Activated naive CD4-positive, alpha-beta T cell (primary cell): ENCODE measurements at regions not wholly inside any gene's neighbourhood (a gene's known extent, or its start where the extent isn't known, plus 50 kb on each side); places are given as distances from the start of the nearest gene placed in this dataset.
"Not testable (repeated sequence)": the region's sequence is repeated elsewhere in the genome, so short reads cannot be mapped to it uniquely, and the experiment has no call there.

Source experiments
- DNase-seq, 4 experiments: peaks; one replicate each; lab custom pipeline; 2025; lab: John Stamatoyannopoulos, UW

DNA sequence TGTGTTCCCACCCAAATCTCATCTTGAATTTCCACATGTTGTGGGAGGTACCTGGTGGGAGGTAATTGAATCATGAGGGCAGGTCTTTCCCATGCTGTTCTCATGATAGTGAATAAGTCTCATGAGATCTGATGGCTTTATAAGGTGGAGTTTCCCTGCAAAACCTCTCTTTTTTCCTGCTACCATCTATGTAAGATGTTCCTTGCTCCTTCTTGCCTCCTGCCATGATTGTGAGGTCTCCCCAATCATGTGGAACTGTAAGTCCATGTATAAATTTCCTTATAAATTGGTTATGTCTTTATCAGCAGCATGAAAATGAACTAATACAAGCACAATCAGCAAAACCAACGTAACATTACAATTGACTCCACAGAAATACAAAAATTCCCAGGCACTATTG, 814.8 kb upstream of the CITED2 start:
- DNase-seq, result not testable (repeated sequence)

DNA sequence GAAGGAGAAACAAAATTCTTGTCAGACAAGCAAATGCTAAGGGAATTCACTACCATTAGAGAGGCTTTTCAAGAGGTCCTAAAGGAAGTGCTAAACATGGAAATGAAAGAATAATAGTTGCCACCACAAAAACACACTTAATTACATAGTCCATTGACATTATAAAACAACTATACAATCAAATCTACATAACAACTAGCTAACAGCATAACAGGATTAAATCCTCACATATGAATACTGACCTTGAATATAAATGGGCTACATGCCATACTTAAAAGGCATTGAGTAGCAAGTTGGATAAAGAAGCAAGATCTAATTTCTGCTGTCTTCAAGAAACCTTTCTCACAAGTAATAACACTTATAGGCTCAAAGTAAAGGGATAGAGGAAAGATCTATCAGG, 811.5 kb upstream of the CITED2 start:
- DNase-seq, result no peak

DNA sequence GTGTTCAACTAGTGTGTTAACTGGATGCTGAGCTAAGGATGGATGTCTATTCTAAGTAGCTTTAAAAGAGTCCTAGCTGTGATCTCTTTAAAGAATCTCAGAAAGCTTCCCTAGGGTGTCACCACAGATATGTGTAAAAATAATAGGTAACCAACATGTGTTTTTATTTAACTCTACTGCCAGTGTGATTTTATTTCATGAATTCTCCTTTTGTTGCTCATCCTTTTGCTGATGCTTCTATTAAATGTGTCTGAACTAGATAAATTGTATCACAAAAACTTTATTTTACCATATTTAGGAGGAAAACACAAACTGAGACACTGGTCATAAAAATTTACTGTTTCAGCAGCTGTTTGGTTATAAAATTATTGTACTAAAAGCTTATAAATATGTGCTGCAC, 809.4 kb upstream of the CITED2 start:
- no peak for DNase-seq

DNA sequence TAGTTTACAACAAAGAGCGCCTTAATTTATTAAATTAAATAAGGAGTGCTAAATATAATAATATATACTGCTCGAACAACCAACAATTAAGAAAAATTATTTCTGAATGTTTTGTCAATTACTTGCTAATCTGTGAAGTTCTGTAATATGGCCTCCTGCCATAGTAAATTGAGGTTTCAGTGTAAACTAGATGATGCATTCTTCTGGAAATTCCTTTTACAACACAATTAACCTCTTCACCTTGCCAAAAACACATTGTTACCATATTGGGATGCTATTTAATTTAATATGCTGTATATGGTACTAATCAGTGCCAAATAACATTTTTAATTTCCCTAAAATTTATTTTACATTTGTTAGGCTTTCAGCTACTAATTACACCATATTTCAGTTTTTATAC, 808.4 kb upstream of the CITED2 start:
- DNase-seq, result no peak

DNA sequence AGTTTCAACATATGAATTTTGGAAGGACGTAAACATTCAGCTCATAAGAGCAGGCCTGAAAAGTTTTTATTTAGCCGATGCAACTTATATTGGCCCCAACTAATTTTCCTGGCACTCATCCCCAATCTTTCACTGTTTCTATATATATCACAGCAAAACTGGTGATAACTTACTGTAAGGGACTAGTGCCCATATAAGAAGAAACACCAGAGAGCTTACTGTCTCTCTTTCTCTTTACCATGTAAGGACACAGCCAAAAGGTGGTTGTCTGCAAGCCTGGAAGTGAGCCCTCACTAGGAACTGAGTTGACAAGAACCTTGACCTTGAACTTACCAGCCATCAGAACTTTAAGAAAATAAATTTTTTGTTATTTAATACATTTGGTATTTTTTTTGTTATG, 807.4 kb upstream of the CITED2 start:
- no peak for DNase-seq

DNA sequence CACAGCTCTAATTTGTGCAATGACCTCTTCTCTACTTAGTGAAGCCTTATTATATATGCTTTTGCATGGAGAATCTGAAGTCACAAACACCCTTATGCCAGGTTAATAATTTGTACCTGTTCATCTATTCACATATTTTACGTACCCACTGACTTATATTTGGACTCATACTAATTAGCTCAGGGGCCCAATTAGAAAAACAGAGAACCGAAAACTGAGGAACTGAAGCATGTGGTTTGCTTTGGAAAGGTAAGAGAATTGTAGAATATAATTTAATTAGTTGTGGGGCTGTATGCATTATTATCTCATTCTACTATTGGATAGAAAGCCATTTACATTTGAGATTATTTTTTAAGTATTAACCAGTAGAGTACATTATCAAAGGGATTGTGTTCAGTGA, 805.9 kb upstream of the CITED2 start:
- no peak for DNase-seq

DNA sequence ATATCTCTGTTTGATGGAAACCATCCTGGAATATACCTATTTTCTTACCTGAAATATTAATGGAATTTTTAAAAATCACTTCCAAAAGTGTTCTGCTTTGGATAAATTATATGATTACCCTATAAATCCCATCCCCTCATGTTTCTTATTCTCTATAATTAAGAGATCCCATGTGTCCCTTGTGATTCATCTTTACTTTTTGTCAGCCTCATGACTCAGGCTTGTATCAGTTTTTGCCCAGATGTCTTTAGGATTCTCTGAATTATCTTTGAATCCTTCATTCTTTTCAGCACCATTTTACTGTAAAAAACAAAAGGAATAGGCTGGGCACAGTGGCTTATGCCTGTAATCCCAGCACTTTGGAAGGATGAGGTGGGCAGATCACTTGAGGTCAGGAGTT, 804.5 kb upstream of the CITED2 start:
- no peak for DNase-seq

DNA sequence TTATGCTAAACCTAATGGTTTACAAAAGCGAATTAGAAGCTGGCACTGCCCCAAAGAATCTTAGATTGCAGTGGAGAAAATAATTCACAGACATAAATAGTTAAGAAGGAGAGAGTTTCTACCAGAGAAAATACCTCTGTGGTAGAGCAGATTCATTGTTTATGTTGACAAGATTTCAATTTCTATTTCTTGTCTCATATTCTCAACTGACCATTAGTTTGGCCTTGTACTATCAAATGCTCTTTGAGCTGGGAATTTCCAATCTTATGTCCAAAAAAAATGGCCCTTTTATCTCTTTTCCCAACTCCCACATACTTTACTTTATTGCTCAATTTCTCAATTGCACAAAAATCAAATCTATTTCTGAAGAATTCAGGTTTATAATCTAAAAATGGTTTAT, 804.1 kb upstream of the CITED2 start:
- DNase-seq, result no peak

DNA sequence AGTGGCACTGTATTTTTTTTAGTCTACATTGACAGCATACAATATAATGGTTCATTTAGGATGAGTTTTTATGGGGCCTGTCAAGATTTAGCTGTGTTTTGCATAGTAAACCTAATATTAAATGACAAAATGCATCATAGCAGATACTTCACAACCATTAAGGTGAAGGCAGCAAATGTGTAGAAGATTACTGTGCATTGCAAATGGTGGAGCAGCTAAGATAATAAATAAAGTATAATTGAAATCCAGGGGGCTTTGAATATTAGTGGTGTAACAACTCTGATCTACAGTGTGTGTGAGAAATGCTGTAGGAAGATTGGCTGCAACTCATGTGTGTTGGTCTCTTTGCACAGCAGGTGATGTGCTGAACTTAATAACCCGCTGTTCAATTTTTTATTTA, 801.9 kb upstream of the CITED2 start:
- no peak for DNase-seq

DNA sequence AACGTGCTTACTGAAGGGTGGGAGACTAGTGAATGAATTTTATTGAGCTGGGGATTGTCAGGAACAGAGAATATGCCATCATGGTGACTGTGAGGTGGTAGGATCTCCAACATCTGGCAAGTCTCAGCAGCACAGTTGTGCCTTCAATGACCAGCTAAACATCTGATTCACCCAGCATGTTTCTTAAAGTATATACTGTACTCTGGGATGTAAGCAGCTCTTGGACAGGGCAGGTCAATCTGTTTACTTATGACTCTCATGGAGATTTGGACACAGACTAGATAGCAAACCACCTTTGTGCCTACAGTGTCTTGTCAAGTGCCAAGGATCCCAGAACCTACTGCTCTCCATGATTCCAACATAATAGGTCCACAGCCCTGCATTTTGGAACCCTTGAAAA, 801.0 kb upstream of the CITED2 start:
- no peak for DNase-seq

DNA sequence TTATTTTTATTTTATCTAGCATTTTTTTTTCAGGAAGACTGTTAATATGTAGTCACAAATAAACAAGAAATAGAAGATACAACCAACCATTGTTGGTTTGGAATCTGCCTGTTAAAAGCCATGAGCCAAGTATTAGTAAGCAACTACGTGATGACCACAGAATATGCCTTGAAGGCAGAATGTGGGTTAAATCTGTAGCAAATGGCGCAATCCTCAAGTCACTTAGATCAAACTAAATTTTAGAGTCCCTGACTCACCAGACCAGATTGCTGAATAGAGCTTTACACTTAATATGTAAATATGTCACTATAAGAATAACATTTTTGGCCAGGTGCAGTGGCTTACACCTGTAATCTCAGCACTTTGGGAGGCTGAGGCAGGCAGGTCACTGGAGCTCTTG, 800.1 kb upstream of the CITED2 start:
- DNase-seq, result no peak

DNA sequence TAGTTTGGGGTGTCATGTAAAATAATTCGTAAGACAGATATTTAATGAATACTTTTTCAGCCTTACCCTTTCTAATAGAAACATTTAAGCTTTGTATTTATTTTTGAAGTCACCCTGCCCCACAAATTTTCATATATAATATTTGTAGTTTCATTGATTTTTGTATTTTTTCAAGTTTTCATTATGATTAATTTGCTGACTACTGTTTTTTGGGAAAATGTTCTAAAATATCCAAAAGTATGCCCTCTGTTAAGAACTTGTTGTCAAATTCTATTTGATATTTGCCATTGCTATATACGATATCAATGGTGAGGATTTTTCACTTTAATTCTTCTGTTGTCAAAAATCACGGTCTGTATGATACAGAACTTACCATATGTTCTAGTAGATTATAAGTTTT, 793.9 kb upstream of the CITED2 start:
- no peak for DNase-seq

DNA sequence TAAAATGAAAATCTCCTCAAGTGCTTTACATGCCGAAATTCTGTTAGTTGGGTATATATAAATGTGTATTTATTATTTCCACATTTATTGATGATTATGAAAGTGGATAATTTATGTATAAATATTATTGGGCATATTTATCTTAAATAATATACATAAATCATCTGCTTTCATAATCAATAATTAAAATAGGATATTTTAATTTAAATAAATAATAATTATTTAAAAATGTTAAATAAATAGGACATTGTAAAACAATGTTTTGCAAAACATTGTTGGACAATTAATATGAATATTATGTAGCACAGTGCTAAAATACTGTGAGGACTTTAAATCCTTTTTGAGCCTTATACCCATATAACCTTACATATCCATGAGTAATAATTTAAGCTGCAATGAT, 786.5 kb upstream of the CITED2 start:
- no peak for DNase-seq

DNA sequence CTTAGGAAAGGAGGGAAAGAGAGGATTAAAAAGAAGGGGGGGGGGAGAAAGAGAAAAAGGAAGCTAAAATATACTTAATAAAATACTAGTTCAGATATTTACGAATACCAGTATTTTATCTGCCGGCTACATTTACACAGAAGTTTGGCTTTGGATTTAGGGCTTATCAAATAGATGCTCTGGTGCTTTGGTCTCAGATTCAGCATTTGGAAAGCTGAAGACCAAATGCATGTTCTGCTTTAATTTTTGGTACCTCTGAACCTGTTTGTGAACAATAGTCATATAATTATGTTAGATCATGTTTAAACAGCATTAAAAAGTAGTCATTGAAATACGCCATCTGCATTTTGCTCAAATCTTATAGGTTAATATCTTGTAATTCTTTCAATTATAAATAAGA, 786.0 kb upstream of the CITED2 start:
- DNase-seq, result no peak

DNA sequence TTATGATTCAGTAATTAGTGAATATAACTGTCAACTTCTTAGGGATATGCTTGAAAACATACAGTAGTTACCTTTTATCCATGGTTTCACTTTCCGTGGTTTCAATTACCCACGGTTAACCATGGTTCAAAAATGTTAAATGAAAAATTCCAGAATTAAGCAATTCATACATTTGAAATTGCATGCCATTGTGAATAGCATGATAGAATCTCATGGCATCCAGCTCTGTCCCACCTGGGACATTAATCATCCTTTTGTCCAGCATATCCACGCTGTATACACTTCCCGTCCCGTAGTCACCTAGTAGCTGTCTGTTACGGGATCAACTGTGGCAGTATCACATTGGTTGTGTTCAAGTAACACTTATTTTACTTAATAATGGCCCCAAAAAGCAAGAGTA, 781.7 kb upstream of the CITED2 start:
- DNase-seq, result no peak

DNA sequence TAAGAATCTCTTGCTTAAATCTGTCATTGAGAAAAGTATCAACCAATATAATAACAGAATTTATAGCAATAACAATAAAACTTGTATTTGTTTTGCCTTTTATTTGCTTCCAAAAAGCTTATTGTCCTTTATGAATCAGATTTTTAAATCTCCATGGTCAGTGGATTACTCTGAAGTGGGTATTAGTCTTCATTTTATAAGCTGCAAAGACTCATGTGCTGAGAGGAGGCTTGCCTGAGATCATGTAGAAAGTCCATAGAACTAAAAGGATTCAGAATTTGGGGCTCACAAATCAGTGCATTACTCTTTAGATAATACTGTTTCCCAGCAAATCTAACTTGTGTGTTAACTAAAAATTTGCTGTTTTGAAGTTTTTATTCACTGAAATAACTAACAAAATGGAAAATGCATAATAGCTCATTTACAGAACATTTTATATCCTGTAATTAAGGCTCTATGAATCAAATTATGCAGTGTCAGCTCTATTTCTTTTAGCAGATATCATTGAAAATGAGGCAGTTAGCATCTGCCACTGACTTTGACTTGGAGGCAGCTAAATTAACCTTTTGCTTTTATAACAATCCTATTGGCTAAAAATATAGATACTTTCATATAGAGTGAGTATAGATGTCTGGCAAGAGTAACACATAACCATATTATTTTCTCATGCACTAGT, 781.1 kb upstream of the CITED2 start:
- DNase-seq, result no peak

DNA sequence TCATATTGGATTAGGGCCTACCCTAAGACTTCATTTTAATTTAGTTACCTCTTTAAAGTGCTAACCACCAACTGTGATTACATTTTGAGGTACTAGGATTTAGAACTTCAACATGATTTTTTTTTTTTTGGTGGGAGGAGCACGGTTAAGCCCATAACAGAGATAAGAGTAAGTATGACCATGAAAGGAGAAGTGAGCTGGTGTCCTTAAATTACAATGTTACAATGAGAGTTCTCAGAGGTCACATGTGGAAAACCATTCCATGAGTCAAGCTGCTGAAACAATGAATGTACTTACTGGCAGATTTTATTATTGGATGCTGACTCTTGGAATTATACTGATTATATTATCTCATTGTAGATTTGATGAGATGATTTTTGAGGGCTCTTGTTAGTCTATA, 779.3 kb upstream of the CITED2 start:
- DNase-seq, result no peak

DNA sequence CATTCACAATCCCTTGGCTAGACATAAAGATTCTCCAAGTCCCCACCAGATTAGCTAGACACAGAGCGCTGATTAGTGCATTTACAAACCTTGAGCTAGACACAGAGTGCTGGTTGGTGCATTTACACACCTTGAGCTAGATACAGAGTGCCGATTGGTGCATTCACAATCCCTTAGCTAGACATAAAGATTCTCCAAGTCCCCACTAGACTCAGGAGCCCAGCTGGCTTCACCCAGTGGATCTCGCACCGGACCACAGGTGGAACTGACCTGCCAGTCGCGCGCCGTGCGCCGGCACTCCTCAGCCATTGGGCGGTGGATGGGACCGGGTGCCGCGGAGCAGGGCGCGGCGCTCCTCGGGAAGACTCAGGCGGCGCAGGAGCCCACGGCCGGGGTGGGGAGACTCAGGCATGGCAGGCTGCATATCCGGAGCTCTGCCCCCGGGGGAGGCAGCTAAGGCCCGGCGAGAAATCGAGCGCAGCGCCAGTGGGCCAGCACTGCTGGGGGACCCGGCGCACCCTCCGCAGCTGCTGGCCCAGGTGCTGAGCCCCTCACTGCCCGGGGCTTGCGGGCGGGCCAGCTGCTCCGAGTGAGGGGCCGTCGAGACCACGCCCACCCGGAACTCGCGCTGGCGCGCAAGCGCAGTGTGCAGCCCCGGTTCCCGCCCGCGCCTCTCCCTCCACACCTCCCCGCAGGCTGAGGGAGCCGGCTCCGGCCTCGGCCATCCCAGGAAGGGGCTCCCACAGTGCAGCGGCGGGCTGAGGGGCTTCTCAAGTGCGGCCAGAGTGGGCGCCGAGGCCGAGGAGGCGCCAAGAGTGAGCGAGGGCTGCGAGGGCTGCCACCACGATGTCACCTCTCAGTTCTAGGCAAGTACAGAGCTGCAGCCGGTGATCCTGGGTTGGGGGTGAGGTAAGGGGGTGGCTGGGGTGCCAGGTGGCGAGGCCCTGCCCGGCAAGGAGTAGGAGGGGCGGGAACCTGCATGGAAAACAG, 773.7 kb upstream of the CITED2 start:
- DNase-seq, result not testable (repeated sequence)

DNA sequence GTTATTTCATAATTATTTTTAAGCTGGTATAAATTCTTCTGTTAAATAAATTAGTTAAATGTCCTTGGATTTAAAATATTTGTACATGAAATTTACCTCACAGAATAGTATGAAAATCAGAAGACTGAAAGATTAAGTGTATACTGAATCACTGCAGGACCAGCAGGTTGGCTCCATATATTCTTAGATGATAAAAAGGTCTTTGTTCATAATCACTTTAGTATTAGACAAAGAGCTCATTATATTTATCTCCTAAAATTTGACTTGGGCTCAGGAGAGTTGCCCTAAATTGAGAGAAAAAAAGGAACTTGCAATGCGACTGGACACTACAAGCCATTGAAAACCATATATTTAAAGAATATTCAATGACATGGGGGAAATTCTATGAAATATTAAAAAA, 766.4 kb upstream of the CITED2 start:
- no peak for DNase-seq

DNA sequence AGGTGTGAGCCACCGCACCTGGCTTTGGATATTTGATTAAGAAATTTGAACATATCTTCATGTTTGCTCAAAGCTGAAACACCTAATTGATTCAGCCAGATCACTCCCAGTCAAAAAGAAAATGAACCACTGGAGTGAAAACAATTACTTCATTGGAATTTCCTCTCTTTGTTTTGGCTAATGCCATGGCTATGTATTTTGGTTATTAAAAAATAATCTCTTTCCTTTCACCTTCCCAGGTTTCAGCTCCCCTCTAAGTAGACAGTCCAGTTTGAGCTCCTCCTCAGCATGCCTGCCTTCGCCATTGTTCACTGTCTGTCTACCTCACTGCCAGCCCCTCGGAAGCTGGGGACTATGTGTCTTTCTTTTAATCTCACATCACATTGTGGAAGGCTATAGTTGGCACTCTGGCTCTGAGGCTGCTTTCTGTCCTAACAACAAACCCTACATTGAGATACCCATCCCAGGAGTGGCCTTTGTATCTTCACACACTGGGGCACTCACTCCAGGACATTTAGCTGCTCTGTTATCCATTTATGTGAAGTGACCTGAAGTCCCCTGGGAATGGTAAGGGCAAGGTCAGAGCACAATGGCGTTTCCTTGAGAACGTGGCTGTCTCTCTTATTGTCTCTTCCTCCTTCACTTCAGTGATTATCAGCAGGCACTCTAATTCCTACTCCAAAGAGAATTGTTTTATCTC, 764.0 kb upstream of the CITED2 start:
- no peak for DNase-seq

DNA sequence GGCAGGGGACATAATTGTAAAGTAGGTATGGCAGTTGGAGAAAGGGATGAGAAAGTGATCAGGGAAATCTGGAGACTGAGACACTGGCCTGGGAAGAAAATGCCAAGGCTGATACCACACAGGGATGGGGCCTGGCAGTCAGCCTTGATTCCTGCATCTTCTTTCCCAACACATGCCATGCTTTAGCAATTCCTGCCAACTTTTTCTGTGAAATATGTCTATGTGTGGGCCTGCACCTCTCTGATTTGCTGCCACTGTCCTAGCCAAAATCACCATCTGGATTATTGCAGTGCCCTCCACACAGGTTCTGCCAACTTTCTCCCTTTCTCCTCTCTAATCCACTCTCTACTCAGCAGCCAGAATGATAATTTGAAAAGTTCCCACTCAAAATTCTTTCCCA, 759.8 kb upstream of the CITED2 start:
- DNase-seq, result no peak

DNA sequence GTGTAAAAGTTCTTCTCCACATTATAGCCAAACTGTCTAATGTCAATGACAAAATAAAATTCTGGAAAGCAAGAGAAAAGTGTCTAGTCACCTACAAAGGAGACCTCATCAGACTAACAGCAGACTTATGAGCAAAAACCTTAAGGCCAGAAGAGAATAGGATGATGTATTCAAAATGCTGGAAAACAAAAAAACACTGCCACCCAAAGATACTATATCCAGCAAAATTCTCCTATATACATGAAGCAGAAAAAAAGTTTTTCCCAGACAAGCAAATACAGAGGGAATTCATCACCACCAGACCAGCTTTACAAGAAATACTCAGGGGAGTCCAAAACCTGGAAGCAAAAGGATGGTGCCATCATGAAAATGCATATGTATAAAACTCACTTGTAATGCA, 755.6 kb upstream of the CITED2 start:
- no peak for DNase-seq

DNA sequence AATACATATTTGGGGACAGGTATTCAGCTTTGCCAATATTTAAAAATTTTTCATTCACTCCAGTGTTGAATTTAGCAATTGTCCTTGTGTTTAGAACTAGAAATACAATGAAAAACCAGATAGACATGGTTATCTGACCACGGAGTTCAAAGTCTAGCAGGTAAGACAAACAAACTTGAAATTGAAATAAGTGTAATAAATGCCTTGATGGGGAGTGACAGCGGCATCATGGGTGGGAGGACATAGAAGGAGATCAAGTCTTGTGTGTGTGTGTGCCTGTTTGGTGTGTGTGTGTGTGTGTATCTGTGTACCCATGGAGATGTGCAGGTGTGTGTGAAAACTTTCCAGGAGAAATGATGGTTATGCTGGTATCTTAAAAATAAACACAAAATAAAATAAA, 750.0 kb upstream of the CITED2 start:
- DNase-seq, result no peak
